GM13976 (cell line): ENCODE measurements at regions not wholly inside any gene's neighbourhood (a gene's known extent, or its start where the extent isn't known, plus 50 kb on each side); places are given as distances from the start of the nearest gene placed in this dataset.
"Not testable (repeated sequence)": the region's sequence is repeated elsewhere in the genome, so short reads cannot be mapped to it uniquely, and the experiment has no call there.

Source experiments
- DNase-seq: peaks from one replicate; pipeline ENCODE4 v3.0.0; 2012; ENCODE audit warnings: low spot score
- in situ Hi-C: fragments of 300-500 bp; cut with MboI; formaldehyde crosslinking; loops from one replicate; pipeline ENCODE4 v1.12.0; 2022; ENCODE audit warnings: low sequenced_read_pairs, mixed read lengths, inconsistent platforms; ENCODE audit not compliant: unreplicated experiment
- TF ChIP-seq, protein P1 (sequence below): IDR thresholded peaks from 2 replicates; pipeline ENCODE4 v1.5.1; 2012; ENCODE audit warnings: borderline replicate concordance, mild to moderate bottlenecking; ENCODE audit not compliant: insufficient read depth; ENCODE audit errors: extremely low read depth, missing control alignments, control extremely low read depth

DNA sequence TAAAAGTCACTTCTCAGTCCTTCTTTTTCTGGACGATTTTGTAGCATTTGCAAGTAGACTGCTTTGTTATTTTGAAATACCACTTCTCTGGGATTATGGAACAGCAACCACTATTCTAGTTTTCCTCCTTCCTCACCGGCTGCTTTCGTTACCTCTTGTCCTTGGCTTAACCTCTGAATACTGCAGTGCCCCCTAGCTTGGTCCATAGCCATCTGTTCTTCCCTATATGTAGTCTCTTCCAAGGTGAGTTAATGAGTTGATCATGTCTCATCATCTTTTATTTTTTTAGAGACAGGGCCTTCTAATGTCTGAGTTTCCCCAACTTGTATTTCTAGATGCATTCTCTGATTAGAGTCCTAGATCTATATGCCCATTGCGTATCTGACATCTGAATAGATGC, 694.3 kb downstream of the NTRK3 start:
- in situ Hi-C loops, result no loop called here
- no peak for DNase-seq

DNA sequence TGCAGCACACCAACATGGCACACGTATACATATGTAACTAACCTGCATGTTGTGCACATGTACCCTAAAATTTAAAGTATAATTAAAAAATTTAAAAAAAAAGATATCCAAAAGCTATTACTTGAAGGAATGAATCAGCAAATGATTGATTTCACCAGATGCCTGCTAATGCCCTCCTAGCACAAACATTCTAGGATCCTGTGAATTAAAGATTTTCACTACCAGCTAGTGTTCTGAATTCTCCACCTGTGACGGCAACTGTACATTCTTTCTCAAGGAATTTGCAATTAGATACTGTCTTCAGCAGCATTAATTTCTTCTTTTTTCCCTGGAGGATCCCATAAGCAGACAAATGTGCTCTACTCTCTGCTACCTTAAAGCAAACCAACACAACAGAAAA, 694.9 kb downstream of the NTRK3 start:
- no peak for DNase-seq
- TF ChIP-seq, protein P1, sequence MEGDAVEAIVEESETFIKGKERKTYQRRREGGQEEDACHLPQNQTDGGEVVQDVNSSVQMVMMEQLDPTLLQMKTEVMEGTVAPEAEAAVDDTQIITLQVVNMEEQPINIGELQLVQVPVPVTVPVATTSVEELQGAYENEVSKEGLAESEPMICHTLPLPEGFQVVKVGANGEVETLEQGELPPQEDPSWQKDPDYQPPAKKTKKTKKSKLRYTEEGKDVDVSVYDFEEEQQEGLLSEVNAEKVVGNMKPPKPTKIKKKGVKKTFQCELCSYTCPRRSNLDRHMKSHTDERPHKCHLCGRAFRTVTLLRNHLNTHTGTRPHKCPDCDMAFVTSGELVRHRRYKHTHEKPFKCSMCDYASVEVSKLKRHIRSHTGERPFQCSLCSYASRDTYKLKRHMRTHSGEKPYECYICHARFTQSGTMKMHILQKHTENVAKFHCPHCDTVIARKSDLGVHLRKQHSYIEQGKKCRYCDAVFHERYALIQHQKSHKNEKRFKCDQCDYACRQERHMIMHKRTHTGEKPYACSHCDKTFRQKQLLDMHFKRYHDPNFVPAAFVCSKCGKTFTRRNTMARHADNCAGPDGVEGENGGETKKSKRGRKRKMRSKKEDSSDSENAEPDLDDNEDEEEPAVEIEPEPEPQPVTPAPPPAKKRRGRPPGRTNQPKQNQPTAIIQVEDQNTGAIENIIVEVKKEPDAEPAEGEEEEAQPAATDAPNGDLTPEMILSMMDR, result no peak
- in situ Hi-C loops, result no loop called here

More for the DNA sequence above, 694.3 kb downstream of the NTRK3 start:
- TF ChIP-seq, protein P1, result no peak

- in situ Hi-C loops, result no loop called here
- DNase-seq, result no peak
- TF ChIP-seq, protein P1, result no peak
Measured at GRCh38 chr15:87557881-87558280, 698.7 kb downstream of the NTRK3 start.

DNA sequence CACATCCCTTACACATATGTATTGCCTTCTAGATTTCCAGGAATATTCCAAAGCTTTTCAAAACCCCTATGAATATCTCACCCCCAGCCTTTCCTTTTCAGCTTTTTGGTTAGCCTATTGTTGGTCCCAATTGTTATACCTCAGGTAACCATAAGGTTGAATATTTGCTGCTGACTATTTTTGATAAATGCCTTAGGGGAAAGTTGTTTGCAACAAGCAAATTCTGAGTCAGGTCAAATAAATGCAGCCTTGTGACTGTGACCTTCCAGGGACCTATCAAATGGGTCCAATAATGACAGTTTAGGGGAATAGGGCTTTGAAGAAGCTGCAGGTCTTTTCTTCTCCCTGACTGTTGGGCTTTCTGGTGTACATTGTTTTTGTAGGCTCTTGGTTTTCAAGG, 699.7 kb downstream of the NTRK3 start:
- TF ChIP-seq, protein P1, result no peak
- in situ Hi-C loops, result no loop called here
- DNase-seq, result no peak

GRCh38 chr15:87549860-87550259, 706.7 kb downstream of the NTRK3 start:
- no peak for DNase-seq
- TF ChIP-seq, protein P1, result no peak
- in situ Hi-C loops, result no loop called here

DNA sequence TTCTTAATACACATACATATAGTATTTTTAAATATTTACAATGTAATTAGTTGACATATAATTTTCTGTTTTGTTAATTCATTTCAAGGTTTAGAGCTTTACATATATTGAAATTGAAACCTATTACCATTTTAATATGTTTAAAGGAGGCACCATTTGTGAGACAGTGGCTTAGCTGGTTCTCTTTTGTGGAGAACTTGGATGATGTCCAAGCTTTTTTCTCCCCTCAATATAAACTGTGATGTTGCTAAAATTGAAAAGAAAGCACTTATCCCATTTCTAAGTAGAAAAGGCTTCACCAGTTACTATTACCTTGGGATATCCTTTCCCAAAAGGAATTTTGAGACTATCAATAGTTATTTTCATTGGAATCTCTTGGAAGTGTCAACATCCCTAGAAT, 707.2 kb downstream of the NTRK3 start:
- in situ Hi-C loops, result no loop called here
- TF ChIP-seq, protein P1, result no peak
- DNase-seq, result no peak

GRCh38 chr15:87548590-87548989, 707.9 kb downstream of the NTRK3 start:
- in situ Hi-C loops, DNase-seq: not testable (repeated sequence)
